ENCODE measurements at regions not wholly inside any gene's neighbourhood (a gene's known extent, or its start where the extent isn't known, plus 50 kb on each side); places are given as distances from the start of the nearest gene placed in this dataset.

DNA sequence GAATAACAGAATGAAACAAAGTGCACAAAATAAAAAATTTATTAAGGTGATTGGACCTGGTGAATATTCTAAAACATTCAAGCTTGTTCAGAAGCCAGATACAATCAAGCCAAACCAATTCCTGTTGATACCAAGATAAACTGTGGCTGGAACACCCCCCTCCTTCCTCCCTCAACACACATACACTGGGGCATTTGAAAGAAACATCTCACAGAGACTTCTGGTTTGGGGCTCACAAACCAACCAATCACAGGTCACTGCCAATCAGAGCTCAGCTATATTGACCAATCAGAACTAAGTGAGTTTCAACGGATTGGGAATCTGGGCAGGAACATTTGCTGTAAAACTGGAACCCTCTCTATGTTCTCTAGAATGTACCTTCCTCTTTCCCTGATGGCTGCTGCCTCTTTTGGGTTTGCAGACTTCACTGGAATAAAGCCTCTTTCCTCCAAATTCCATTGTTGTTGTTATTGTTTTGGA lies 340.6 kb upstream of the GOLIM4 start:
- TF ChIP-seq CTCF (IDR thresholded peaks at IDR 0.05) (no peak), POLR2A (IDR thresholded peaks at IDR 0.05) (no peak)
